H9 (cell line): ENCODE measurements at regions not wholly inside any gene's neighbourhood (a gene's known extent, or its start where the extent isn't known, plus 50 kb on each side); places are given as distances from the start of the nearest gene placed in this dataset.

Experiments
- DNase-seq: peaks from one replicate; pipeline ENCODE4 v3.0.0-alpha.2; 2017
- H2AFZ ChIP-seq: one replicate; pipeline ENCODE4 v1.6.1; 2013; ENCODE audit warnings: mild to moderate bottlenecking, low read length, control low read depth, moderate library complexity
- H2AK5ac ChIP-seq: 2 replicates; pipeline ENCODE4 v1.6.1; 2013; ENCODE audit warnings: low read length, control low read depth, mixed read lengths; ENCODE audit not compliant: insufficient read length
- H2BK120ac ChIP-seq: one replicate; pipeline ENCODE4 v1.6.1; 2013; ENCODE audit warnings: low read depth, mild to moderate bottlenecking, low read length, control low read depth, inconsistent platforms; ENCODE audit not compliant: poor library complexity, severe bottlenecking
- H2BK12ac ChIP-seq: 2 replicates; pipeline ENCODE4 v1.6.1; 2013; ENCODE audit warnings: low read length, control low read depth, mixed read lengths, low read depth; ENCODE audit not compliant: insufficient read length
- H2BK15ac ChIP-seq: 2 replicates; pipeline ENCODE4 v1.6.1; 2013; ENCODE audit warnings: low read depth, low read length, control low read depth
- H2BK20ac ChIP-seq: one replicate; pipeline ENCODE4 v1.6.1; 2013; ENCODE audit warnings: low read depth, mild to moderate bottlenecking, low read length, control low read depth, inconsistent platforms; ENCODE audit not compliant: poor library complexity, severe bottlenecking
- H2BK5ac ChIP-seq: 2 replicates; pipeline ENCODE4 v1.6.1; 2013; ENCODE audit warnings: low read length, control low read depth, mixed read lengths; ENCODE audit not compliant: insufficient read length
- H3K14ac ChIP-seq: 2 replicates; pipeline ENCODE4 v1.6.1; 2013; ENCODE audit warnings: low read length, control low read depth; ENCODE audit not compliant: insufficient read depth
- H3K18ac ChIP-seq: 2 replicates; pipeline ENCODE4 v1.6.1; 2013; ENCODE audit warnings: low read depth, mild to moderate bottlenecking, mixed read lengths, low read length, control low read depth; ENCODE audit not compliant: insufficient read length
- H3K23ac ChIP-seq: 2 replicates; pipeline ENCODE4 v1.6.1; 2013; ENCODE audit warnings: low read length, control low read depth, mixed read lengths, low read depth; ENCODE audit not compliant: insufficient read length
- H3K23me2 ChIP-seq: 2 replicates; pipeline ENCODE4 v1.6.1; 2013; ENCODE audit warnings: low read depth, mild to moderate bottlenecking, mixed read lengths, low read length, control low read depth; ENCODE audit not compliant: insufficient read length, poor library complexity, severe bottlenecking
- H3K27ac ChIP-seq: 2 replicates; pipeline ENCODE4 v1.5.1; 2013; ENCODE audit warnings: low read length, control low read depth, mixed read lengths, low read depth; ENCODE audit not compliant: insufficient read length
- H3K27me3 ChIP-seq: 2 replicates; pipeline ENCODE4 v1.6.1; 2013; ENCODE audit warnings: low read length, control low read depth, inconsistent platforms; ENCODE audit not compliant: insufficient read depth
- H3K4ac ChIP-seq: 2 replicates; pipeline ENCODE4 v1.6.1; 2013; ENCODE audit warnings: low read depth, mild to moderate bottlenecking, control low read depth, inconsistent platforms, low read length, moderate library complexity
- H3K4me1 ChIP-seq: 2 replicates; pipeline ENCODE4 v1.6.1; 2013; ENCODE audit warnings: low read length, control low read depth, inconsistent platforms; ENCODE audit not compliant: insufficient read depth
- H3K4me2 ChIP-seq: 2 replicates; pipeline ENCODE4 v1.6.1; 2013; ENCODE audit warnings: low read length, control low read depth, mixed read lengths; ENCODE audit not compliant: insufficient read length, insufficient read depth
- H3K56ac ChIP-seq: 2 replicates; pipeline ENCODE4 v1.6.1; 2013; ENCODE audit warnings: low read depth, mild to moderate bottlenecking, mixed read lengths, low read length, control low read depth; ENCODE audit not compliant: insufficient read length
- H3K79me1 ChIP-seq: 2 replicates; pipeline ENCODE4 v1.6.1; 2013; ENCODE audit warnings: low read depth, mild to moderate bottlenecking, moderate library complexity, low read length, control low read depth, inconsistent platforms; ENCODE audit not compliant: insufficient read depth, poor library complexity, severe bottlenecking
- H3K79me2 ChIP-seq: 2 replicates; pipeline ENCODE4 v1.6.1; 2013; ENCODE audit warnings: low read length, control low read depth, inconsistent platforms; ENCODE audit not compliant: insufficient read depth
- H3K9ac ChIP-seq: 2 replicates; pipeline ENCODE4 v1.6.1; 2013; ENCODE audit warnings: low read length, control low read depth, mixed read lengths; ENCODE audit not compliant: insufficient read length; ENCODE audit errors: extremely low read depth
- H3K9me3 ChIP-seq: one replicate; pipeline ENCODE4 v1.6.1; 2013; ENCODE audit warnings: low read depth, low read length, inconsistent platforms; ENCODE audit not compliant: control insufficient read depth
- H3T11ph ChIP-seq: one replicate; pipeline ENCODE4 v1.6.1; 2013; ENCODE audit warnings: mild to moderate bottlenecking, low read length, control low read depth, inconsistent platforms
- H4K20me1 ChIP-seq: one replicate; pipeline ENCODE4 v1.6.1; 2013; ENCODE audit not compliant: control insufficient read depth, insufficient read length, insufficient read depth
- H4K5ac ChIP-seq: 2 replicates; pipeline ENCODE4 v1.6.1; 2013; ENCODE audit warnings: low read depth, mild to moderate bottlenecking, mixed read lengths, low read length, control low read depth; ENCODE audit not compliant: insufficient read length
- H4K8ac ChIP-seq: replicated peaks from 2 replicates; pipeline ENCODE4 v1.6.1; 2013; ENCODE audit warnings: low read length, control low read depth, mixed read lengths, low read depth; ENCODE audit not compliant: insufficient read length
- H4K91ac ChIP-seq: 2 replicates; pipeline ENCODE4 v1.6.1; 2013; ENCODE audit warnings: low read depth, mild to moderate bottlenecking, moderate library complexity, mixed read lengths, low read length, control low read depth; ENCODE audit not compliant: insufficient read length
- H3K27ac Mint-ChIP-seq, 3 experiments: 2 replicates in 2 of 3; 3 replicates in 1 of 3; pipeline ENCODE4 v1.8.0; 2020 to 2021; ENCODE audit warnings: mixed read lengths in 3 of 3, mild to moderate bottlenecking in 1 of 3, moderate library complexity in 1 of 3
- H3K27me3 Mint-ChIP-seq: 2 replicates; pipeline ENCODE4 v1.8.0; 2021; ENCODE audit warnings: low read depth, mild to moderate bottlenecking, moderate library complexity, mixed read lengths
- H3K36me3 Mint-ChIP-seq, 3 experiments: 2 replicates in 2 of 3; 3 replicates in 1 of 3; pipeline ENCODE4 v1.8.0; 2020 to 2021; ENCODE audit warnings: low read depth in 3 of 3, mixed read lengths in 3 of 3; ENCODE audit not compliant: insufficient read depth in 1 of 3
- H3K4me1 Mint-ChIP-seq, 2 experiments: 2 replicates each; pipeline ENCODE4 v1.8.0; 2020; ENCODE audit warnings: mixed read lengths in 2 of 2
- H3K4me3 Mint-ChIP-seq, 2 experiments: 2 replicates in 1 of 2; 3 replicates in 1 of 2; pipeline ENCODE4 v1.8.0; 2020 to 2021; ENCODE audit warnings: mild to moderate bottlenecking in 2 of 2, mixed read lengths in 2 of 2, moderate library complexity in 1 of 2
- H3K9me3 Mint-ChIP-seq, 2 experiments: 2 replicates in 1 of 2; 3 replicates in 1 of 2; pipeline ENCODE4 v1.8.0; 2020; ENCODE audit warnings: mild to moderate bottlenecking in 2 of 2, mixed read lengths in 2 of 2, moderate library complexity in 1 of 2
- CTCF ChIP-seq: fragments of 200-600 bp; sonication (generic); conservative IDR thresholded peaks from 3 replicates; pipeline ENCODE4 v1.8.0; 2021; ENCODE audit warnings: antibody characterized with exemption, mild to moderate bottlenecking
- WGBS: extraction: QIAGEN DNeasy Blood & Tissue Kit; methylation state at CpG from one replicate; pipeline ENCODE4 v1.1.7; 2013; ENCODE audit warnings: missing lambda C conversion rate, low lambda C conversion rate, mixed read lengths; ENCODE audit not compliant: insufficient read length; ENCODE audit errors: extremely low coverage; 5-methylcytosine and 5-hydroxymethylcytosine counted together

DNA sequence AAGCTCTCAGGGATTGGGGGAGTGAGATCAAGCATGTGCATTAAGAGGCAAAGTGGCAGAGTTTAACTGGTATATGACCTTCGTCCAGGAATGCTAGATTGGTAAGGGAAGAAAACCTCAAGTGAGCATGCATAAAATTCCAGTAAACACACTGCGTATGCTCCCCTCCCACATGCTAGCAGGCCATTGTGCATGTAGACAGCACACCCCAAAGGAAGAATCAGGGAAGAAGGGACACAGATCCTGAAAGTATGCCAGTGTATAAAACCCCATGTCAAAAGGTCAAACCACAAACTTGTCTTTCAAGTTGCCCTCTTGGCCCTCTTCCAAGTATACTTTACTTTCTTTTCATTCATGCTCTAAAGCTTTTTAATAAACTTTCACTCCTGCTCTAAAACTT lies 405.2 kb upstream of the CNKSR2 start:
- Histone ChIP-seq H2BK5ac (no peak overlapping the region), H3K23ac (no peak overlapping the region), H3K79me1 (no peaks in the 10 kb centered on the region), H3T11ph (no peak overlapping the region), H2BK20ac (no peak overlapping the region), H3K56ac (no peak overlapping the region), H2BK15ac (no peak overlapping the region), H3K4ac (no peak overlapping the region), H2BK12ac (no peak overlapping the region), H3K9ac (no peak overlapping the region), H3K27ac (no peak overlapping the region), H4K91ac (no peak overlapping the region), H3K9me3 (peaks cover 11% of the 10 kb centered on the region), H3K4me1 (peaks cover 7% of the 10 kb centered on the region; the same call in 1 of the 2 replicates), H3K14ac (no peak overlapping the region), H4K5ac (no peak overlapping the region), H4K20me1 (no peaks in the 10 kb centered on the region), H3K27me3 (no peaks in the 10 kb centered on the region), H3K18ac (no peak overlapping the region), H3K4me2 (no peak overlapping the region), H2BK120ac (no peak overlapping the region), H3K79me2 (no peaks in the 10 kb centered on the region), H4K8ac (no peak overlapping the region), H2AK5ac (no peak overlapping the region), H2AFZ (no peak overlapping the region), H3K23me2 (no peaks in the 10 kb centered on the region)
- Mint-ChIP-seq H3K36me3 (peaks cover 2 to 10% (median 5%) of the 10 kb centered on the region in 3 experiments; a peak in 5 of 7 replicates), H3K27me3 (no peaks in the 10 kb centered on the region; the same call in 1 of the 2 replicates), H3K4me1 (peaks cover 32 to 47% of the 10 kb centered on the region in 2 experiments), H3K27ac (no peak overlapping the region), H3K4me3 (no peak overlapping the region), H3K9me3 (peaks cover 0 to 32% of the 10 kb centered on the region in 2 experiments; a peak in 3 of 5 replicates)
- no peak for TF ChIP-seq CTCF
- DNase-seq = no peak
- no CpG with 5 or more reads among the region's 2 CpGs for WGBS
